HG03108 (cell line): ENCODE measurements at regions not wholly inside any gene's neighbourhood (a gene's known extent, or its start where the extent isn't known, plus 50 kb on each side); places are given as distances from the start of the nearest gene placed in this dataset.

ENCODE experiments used
- ATAC-seq: cut with Tn5 transposase; IDR thresholded peaks from one replicate; pipeline ENCODE4 v1.9.1; 2021; ENCODE audit warnings: moderate library complexity; ENCODE audit not compliant: unreplicated experiment

- no peak for ATAC-seq
Measured at GRCh38 chr3:87175732-87176131, 51.4 kb upstream of the CHMP2B start.

DNA sequence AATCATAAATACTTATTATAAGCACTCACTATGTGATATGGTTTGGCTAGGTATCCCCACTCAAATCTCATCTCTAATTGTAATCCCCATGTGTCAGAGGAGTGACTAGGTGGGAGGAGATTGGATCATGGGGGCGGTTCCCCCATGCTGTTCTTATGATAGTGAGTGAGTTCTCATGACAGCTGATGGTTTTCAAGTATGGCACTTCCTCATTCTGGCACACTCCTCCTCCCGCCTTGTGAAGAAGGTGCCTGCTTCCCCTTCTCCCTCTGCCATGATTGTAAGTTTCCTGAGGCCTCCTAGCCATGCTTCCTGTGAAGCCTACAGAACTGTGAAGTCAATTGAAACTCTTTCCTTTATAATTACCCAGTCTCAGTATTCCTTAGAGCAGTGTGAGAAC is 53.3 kb upstream of the CHMP2B start:
- no peak for ATAC-seq

GRCh38 chr3:87173071-87173470 is 54.0 kb upstream of the CHMP2B start:
- no peak for ATAC-seq

DNA sequence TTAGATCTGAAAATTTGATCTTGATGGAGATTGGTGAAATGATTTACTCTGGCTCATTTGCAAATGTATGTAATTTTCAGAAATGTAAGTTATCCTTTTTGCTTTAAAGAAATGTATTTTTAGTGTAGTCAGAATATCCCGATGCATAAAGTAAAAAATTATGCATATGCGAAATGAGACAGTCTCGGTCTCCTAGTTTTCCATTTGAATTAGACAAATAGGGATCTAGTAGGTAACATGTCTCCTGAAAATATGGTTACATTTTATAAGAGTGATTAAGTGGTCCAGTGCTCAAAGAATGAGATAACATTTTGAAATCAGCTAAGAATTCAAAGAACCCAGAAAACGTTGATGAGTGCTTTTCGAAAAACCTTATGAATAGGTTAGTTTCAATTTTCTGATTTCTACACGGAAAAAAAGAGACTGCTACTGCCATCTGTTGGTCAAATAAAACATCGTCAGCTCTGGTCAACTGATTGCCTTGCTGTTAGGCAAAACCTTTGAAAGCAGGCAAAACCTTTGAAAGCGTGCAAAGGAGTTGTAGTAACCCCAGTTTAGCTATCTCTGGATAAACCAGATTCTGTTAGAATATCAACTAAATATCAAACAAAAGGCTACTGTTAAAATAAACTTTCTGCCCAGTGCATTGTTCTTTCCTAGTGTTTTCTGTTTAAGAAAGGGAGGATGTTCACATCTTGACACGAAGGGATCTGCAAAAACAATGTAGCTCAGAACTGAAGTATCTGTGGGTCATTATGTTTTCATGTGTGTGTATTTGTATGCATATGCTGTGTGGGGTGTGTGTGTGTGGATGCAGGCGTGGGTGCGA is 59.3 kb upstream of the CHMP2B start:
- peak; percentile 73 for ATAC-seq

- no peak for ATAC-seq
Measured at GRCh38 chr3:87164245-87164644, 62.9 kb upstream of the CHMP2B start.

DNA sequence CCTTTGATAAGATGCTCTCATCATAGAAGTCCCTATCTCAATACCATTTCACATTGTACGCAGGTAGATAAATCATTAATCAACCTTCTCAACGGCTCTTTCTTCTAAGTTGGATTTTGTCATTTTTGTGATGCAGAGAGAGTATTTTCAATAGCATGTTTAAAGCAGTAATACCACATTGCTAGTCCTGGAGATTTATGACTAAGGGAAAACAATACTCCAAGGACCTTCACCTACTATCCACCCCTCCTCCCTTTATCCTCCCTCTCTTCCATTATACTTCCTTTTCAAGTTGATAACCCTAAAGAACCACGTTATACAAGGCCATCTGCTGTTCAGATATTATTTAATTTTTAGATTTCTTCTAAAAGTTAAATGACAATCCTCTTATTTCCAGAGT is 65.3 kb upstream of the CHMP2B start:
- no peak for ATAC-seq

DNA sequence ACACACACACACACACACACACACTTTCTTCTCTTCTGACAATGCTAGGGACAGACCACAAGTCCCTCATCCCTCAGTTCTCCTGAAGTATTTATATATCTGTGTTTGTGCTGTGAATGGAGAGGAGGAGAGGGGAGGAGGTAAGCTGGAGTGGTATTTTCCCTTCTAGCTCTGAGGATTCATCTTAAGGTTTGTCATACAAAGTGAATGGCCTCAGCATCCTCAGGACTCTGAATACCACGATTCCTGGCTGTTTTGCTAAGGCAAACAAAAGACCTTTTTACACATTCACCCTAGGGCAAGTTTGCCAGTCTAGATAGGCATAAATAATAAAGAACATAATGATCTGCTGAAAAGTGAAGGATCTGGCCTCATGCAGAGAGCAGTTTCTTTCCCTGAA is 65.7 kb upstream of the CHMP2B start:
- no peak for ATAC-seq

- no peak for ATAC-seq
Measured at GRCh38 chr3:87161013-87161412, 66.1 kb upstream of the CHMP2B start.

- ATAC-seq, result no peak
Measured at GRCh38 chr3:87158823-87159222, 68.3 kb upstream of the CHMP2B start.

- no peak for ATAC-seq
Measured at GRCh38 chr3:87148020-87148419, 79.1 kb upstream of the CHMP2B start.

GRCh38 chr3:87147562-87147961 is 79.5 kb upstream of the CHMP2B start:
- no peak for ATAC-seq

GRCh38 chr3:87145553-87145952 is 81.6 kb upstream of the CHMP2B start:
- ATAC-seq, result no peak

GRCh38 chr3:87136066-87136596 is 91.0 kb upstream of the CHMP2B start:
- ATAC-seq, result no peak

- no peak for ATAC-seq
Measured at GRCh38 chr3:87135412-87135811, 91.7 kb upstream of the CHMP2B start.

- ATAC-seq, result no peak
Measured at GRCh38 chr3:87132801-87133200, 94.3 kb upstream of the CHMP2B start.

- no peak for ATAC-seq
Measured at GRCh38 chr3:87128006-87128405, 99.1 kb upstream of the CHMP2B start.

DNA sequence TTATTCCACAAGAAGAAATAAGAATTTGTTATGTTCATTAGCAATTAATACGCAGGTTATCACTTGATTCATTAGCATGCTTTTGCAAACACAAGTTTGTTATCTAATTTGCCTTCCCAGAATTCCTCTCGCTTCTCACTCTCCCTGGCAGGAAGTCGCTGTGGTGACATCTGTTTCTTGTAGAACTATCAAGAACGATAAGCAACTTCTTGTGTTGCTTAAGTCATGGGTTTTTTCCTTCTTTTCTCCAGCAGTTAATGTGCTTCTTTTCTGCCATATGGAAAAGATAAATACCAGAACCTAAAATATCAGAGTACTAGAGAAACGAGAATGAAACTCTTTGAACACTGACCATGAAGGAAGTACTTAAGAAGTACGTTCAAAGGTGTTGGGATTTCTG is 99.8 kb upstream of the CHMP2B start:
- ATAC-seq, result no peak

DNA sequence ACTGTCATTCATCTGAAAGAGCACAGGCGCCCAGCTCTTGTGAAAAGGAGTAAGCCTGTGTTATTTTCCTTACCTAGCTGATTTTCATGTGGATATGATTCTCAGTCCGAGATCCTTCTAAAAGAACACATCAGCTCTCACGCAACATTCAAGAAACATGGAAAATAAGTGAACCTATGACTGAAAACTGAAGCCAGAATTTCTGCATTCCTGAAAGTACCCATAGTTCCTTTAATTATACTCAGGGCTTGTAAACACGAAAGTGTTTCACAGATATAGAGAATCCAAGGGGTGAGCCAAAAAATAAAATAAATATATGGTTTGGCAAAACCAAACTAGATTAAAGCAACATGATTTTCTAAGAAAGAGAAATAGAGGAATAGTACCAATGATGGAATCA is 100.8 kb upstream of the CHMP2B start:
- no peak for ATAC-seq

DNA sequence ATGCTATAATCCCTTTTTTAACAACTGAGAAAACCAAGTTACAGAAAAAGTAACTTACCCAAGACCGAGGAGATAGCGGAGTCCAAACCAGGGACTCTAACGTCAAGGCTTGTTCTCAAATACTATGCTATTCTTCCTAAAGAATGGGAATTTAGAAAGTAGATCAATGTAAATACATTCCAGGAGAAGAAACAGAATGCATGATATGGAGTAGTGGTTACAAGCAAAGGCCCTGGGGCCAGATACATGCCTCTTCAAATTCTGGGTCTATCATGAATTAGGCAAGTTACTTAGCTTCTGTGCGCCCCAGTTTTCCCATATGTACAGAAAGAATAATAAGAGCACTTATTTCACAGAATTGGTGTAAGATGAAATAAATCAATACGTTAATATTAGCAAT is 102.0 kb upstream of the CHMP2B start:
- ATAC-seq, result no peak

- ATAC-seq, result no peak
Measured at GRCh38 chr3:87122766-87123165, 104.3 kb upstream of the CHMP2B start.

DNA sequence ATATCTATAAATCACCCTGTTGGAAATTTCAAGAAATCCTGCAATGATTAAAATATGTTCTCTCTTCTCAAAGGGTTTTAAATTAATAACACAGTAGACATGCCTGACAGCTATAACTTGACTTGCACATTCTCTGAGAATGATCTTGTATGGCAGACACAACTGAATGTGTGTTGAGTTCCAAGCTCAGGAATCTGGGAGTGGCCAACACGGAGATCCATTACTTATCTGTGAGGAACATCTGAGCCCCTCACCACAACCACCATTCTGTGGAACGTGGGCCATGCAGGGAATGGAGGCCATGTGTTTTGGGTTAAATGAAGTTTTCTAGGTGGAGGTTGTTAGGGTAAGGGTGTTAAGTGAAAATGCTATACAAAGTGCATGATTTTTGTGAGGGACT is 105.3 kb upstream of the CHMP2B start:
- ATAC-seq, result no peak

GRCh38 chr3:87120881-87121280 is 106.2 kb upstream of the CHMP2B start:
- no peak for ATAC-seq

GRCh38 chr3:87120236-87120635 is 106.9 kb upstream of the CHMP2B start:
- no peak for ATAC-seq
